Astrocyte (in vitro differentiated cells and primary cell): ENCODE measurements at regions not wholly inside any gene's neighbourhood (a gene's known extent, or its start where the extent isn't known, plus 50 kb on each side); places are given as distances from the start of the nearest gene placed in this dataset.

Experiments used
- EZH2 ChIP-seq: IDR thresholded peaks from 2 replicates; pipeline ENCODE4 v1.6.1; 2012; ENCODE audit warnings: mild to moderate bottlenecking, low read length, inconsistent platforms; ENCODE audit not compliant: insufficient read depth
- TF ChIP-seq, protein P1 (sequence below): IDR thresholded peaks from 2 replicates; pipeline ENCODE4 v1.5.1; 2011; ENCODE audit warnings: low read depth, mild to moderate bottlenecking, inconsistent platforms, low read length, moderate library complexity; ENCODE audit not compliant: insufficient read depth

DNA sequence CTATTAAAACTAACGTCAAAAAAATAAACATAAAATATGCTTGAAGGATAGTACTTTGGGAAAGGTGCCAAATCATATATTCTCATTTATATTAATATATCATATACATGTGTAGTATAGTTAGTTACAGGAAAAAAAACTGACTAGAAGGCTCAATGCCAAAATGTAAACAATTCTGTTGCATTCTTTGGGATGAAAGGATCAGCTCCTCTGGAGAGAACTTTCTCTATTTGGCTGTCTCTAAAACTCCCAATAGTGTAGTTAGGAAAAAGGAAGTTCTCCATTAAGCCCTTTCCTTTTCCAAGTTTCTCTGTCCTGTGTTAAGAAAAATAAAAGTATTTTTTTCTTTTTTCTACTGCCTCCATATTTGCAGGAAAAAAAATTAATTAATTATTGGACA is 86.5 kb upstream of the BTN3A2 start:
- TF ChIP-seq, protein P1, sequence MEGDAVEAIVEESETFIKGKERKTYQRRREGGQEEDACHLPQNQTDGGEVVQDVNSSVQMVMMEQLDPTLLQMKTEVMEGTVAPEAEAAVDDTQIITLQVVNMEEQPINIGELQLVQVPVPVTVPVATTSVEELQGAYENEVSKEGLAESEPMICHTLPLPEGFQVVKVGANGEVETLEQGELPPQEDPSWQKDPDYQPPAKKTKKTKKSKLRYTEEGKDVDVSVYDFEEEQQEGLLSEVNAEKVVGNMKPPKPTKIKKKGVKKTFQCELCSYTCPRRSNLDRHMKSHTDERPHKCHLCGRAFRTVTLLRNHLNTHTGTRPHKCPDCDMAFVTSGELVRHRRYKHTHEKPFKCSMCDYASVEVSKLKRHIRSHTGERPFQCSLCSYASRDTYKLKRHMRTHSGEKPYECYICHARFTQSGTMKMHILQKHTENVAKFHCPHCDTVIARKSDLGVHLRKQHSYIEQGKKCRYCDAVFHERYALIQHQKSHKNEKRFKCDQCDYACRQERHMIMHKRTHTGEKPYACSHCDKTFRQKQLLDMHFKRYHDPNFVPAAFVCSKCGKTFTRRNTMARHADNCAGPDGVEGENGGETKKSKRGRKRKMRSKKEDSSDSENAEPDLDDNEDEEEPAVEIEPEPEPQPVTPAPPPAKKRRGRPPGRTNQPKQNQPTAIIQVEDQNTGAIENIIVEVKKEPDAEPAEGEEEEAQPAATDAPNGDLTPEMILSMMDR: no peak
- TF ChIP-seq EZH2: no peak
